GM06990 (cell line): ENCODE measurements at regions not wholly inside any gene's neighbourhood (a gene's known extent, or its start where the extent isn't known, plus 50 kb on each side); places are given as distances from the start of the nearest gene placed in this dataset.

Experiments used
- DNase-seq: peaks from one replicate; pipeline ENCODE4 v3.0.0-alpha.2; 2011; ENCODE audit not compliant: insufficient read length; ENCODE audit errors: extremely low read depth
- H3K27me3 ChIP-seq: replicated peaks from 2 replicates; pipeline ENCODE4 v1.6.0; 2011; ENCODE audit warnings: low read length; ENCODE audit not compliant: control insufficient read depth, insufficient read depth
- H3K36me3 ChIP-seq: 2 replicates; pipeline ENCODE4 v1.5.1; 2011; ENCODE audit warnings: low read length; ENCODE audit not compliant: control insufficient read depth, insufficient read depth
- H3K4me3 ChIP-seq: replicated peaks from 2 replicates; pipeline ENCODE4 v1.5.1; 2011; ENCODE audit warnings: low read depth, mild to moderate bottlenecking, control low read depth, low read length
- CTCF ChIP-seq: IDR thresholded peaks from 2 replicates; pipeline ENCODE4 v1.5.1; 2011; ENCODE audit warnings: low read length, control low read depth, mild to moderate bottlenecking, inconsistent platforms; ENCODE audit not compliant: insufficient read depth, poor library complexity, severe bottlenecking

- no peak for DNase-seq
- Histone ChIP-seq H3K27me3 (no peaks in the 10 kb centered on the region), H3K4me3 (no peak overlapping the region), H3K36me3 (no peaks in the 10 kb centered on the region)
- no peak for TF ChIP-seq CTCF
These were observed 144.8 kb downstream of the FAT4 start for GRCh38 chr4:125459531-125459930.

- H3K4me3 ChIP-seq = no peak overlapping the region
- no peak for DNase-seq
- H3K36me3 ChIP-seq = no peaks in the 10 kb centered on the region
- TF ChIP-seq CTCF = no peak
- H3K27me3 ChIP-seq = no peaks in the 10 kb centered on the region
These were observed 147.1 kb downstream of the FAT4 start for GRCh38 chr4:125461676-125462363.

- Histone ChIP-seq H3K4me3 (no peak overlapping the region), H3K27me3 (no peaks in the 10 kb centered on the region), H3K36me3 (no peaks in the 10 kb centered on the region)
- TF ChIP-seq CTCF = no peak
- DNase-seq = no peak
These were observed 149.4 kb downstream of the FAT4 start for GRCh38 chr4:125464146-125464545.

GRCh38 chr4:125481334-125482045 is 166.7 kb downstream of the FAT4 start:
- Histone ChIP-seq H3K27me3 (no peaks in the 10 kb centered on the region), H3K4me3 (no peak overlapping the region), H3K36me3 (no peaks in the 10 kb centered on the region)
- TF ChIP-seq CTCF = no peak
- no peak for DNase-seq

- Histone ChIP-seq H3K4me3 (no peak overlapping the region), H3K36me3 (no peaks in the 10 kb centered on the region), H3K27me3 (no peaks in the 10 kb centered on the region)
- no peak for DNase-seq
- TF ChIP-seq CTCF = no peak
These were observed 168.1 kb downstream of the FAT4 start for GRCh38 chr4:125482822-125483221.
